Uterus (tissue), 3 donors: ENCODE measurements at regions not wholly inside any gene's neighbourhood (a gene's known extent, or its start where the extent isn't known, plus 50 kb on each side); places are given as distances from the start of the nearest gene placed in this dataset.
A peak's percentile ranks its signal among the peaks of the same experiment; 100 is the strongest.

Experiments used
- DNase-seq, 2 donors: peaks; one replicate each; pipeline ENCODE4 v3.0.0-alpha.2; 2019 to 2020
- H3K27ac ChIP-seq, 2 donors: fragments of 200-600 bp; sonication (generic); 1 replicate in 1 of 2; 2 replicates in 1 of 2; pipeline ENCODE4 v1.5.1; 2016 to 2018
- H3K27me3 ChIP-seq, 2 donors: fragments of 200-600 bp; sonication (generic); one replicate each; pipeline ENCODE4 v1.5.1; 2018 to 2019; ENCODE audit warnings: control low read depth in 1 of 2
- H3K36me3 ChIP-seq, 2 donors: fragments of 200-600 bp; sonication (generic); one replicate each; pipeline ENCODE4 v1.5.1; 2019; ENCODE audit warnings: control low read depth in 1 of 2
- H3K4me1 ChIP-seq, 2 donors: fragments of 200-600 bp; sonication (generic); one replicate each; pipeline ENCODE4 v1.5.1; 2018 to 2019; ENCODE audit warnings: control low read depth in 1 of 2
- H3K4me3 ChIP-seq, 2 donors: fragments of 200-600 bp; sonication (generic); 1 replicate in 1 of 2; 2 replicates in 1 of 2; pipeline ENCODE4 v1.5.1; 2018 to 2019; ENCODE audit warnings: mild to moderate bottlenecking in 1 of 2
- H3K9me3 ChIP-seq, 2 donors: fragments of 200-600 bp; sonication (generic); one replicate each; pipeline ENCODE4 v1.5.1; 2019; ENCODE audit warnings: control low read depth in 1 of 2
- POLR2A ChIP-seq, 2 donors: fragments of 450-650 bp; IDR thresholded peaks; one replicate each; pipeline ENCODE4 v1.6.1; 2016; ENCODE audit warnings: antibody characterized with exemption in 2 of 2, mild to moderate bottlenecking in 1 of 2, moderate library complexity in 1 of 2
- intact Hi-C: fragments of 100-400 bp; cut with DNase I; formaldehyde crosslinking; loops from one replicate; pipeline ENCODE4 v1.15.1; 2023; ENCODE audit warnings: low total_unique reads
- TF ChIP-seq, protein P1 (sequence below), 4 experiments: fragments of 200-600 bp in 2 of 4; fragments of 450-650 bp in 2 of 4; sonication (generic) in 2 of 4; IDR thresholded peaks; one replicate each; pipeline ENCODE4 v1.5.1; 2016 to 2019; ENCODE audit warnings: antibody characterized with exemption in 4 of 4, mild to moderate bottlenecking in 2 of 4, moderate library complexity in 1 of 4
- donor health status: DM: yes; HTN: yes; CAD: no.

GRCh38 chr2:228956701-228957474 is 314.2 kb downstream of the PID1 start:
- intact Hi-C loops: no loop called here
- peak in 1 of 2 donors; percentile 14 for DNase-seq
- no peaks in the 10 kb centered on the region for H3K4me1 ChIP-seq
- no peaks in the 10 kb centered on the region for H3K36me3 ChIP-seq
- no peak overlapping the region for H3K27ac ChIP-seq
- H3K4me3 ChIP-seq: no peak overlapping the region
- no peak for TF ChIP-seq POLR2A (IDR thresholded peaks at IDR 0.05)
- TF ChIP-seq, protein P1, sequence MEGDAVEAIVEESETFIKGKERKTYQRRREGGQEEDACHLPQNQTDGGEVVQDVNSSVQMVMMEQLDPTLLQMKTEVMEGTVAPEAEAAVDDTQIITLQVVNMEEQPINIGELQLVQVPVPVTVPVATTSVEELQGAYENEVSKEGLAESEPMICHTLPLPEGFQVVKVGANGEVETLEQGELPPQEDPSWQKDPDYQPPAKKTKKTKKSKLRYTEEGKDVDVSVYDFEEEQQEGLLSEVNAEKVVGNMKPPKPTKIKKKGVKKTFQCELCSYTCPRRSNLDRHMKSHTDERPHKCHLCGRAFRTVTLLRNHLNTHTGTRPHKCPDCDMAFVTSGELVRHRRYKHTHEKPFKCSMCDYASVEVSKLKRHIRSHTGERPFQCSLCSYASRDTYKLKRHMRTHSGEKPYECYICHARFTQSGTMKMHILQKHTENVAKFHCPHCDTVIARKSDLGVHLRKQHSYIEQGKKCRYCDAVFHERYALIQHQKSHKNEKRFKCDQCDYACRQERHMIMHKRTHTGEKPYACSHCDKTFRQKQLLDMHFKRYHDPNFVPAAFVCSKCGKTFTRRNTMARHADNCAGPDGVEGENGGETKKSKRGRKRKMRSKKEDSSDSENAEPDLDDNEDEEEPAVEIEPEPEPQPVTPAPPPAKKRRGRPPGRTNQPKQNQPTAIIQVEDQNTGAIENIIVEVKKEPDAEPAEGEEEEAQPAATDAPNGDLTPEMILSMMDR (IDR thresholded peaks at IDR 0.05): no peak
- no peaks in the 10 kb centered on the region for H3K9me3 ChIP-seq
- no peaks in the 10 kb centered on the region for H3K27me3 ChIP-seq

GRCh38 chr2:228949831-228950230 is 321.3 kb downstream of the PID1 start:
- no peak for TF ChIP-seq POLR2A (IDR thresholded peaks at IDR 0.05)
- TF ChIP-seq, protein P1 (IDR thresholded peaks at IDR 0.05): no peak
- Histone ChIP-seq H3K36me3 (no peaks in the 10 kb centered on the region), H3K4me1 (no peaks in the 10 kb centered on the region)

DNA sequence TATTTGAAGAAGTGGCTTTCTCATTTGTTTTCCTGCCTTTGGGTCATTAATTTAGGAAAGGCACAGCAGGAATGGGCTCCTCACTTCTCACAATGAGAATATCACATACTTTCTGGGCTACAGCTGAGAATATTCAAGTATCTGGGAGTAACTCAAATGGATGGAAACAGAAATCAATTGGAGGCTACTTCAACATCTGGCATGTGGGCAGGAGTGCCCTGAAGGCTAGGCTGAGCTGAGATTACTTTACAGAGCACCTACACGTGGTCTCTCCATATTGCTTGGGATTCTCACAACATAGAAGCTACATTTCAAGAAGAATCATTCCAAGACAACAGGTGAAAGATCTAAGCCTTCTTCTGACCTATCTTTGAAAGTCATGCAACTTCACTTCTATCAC is 325.4 kb downstream of the PID1 start:
- H3K27ac ChIP-seq: no peak overlapping the region
- DNase-seq: no peak
- intact Hi-C loops: no loop called here
- H3K4me1 ChIP-seq: no peaks in the 10 kb centered on the region
- no peaks in the 10 kb centered on the region for H3K36me3 ChIP-seq
- no peak overlapping the region for H3K4me3 ChIP-seq
- no peak for TF ChIP-seq POLR2A (IDR thresholded peaks at IDR 0.05)
- TF ChIP-seq, protein P1 (IDR thresholded peaks at IDR 0.05): no peak
- no peaks in the 10 kb centered on the region for H3K27me3 ChIP-seq
- no peaks in the 10 kb centered on the region for H3K9me3 ChIP-seq

More at GRCh38 chr2:228949831-228950230, 321.3 kb downstream of the PID1 start:
- no peak for DNase-seq
- Histone ChIP-seq H3K9me3 (no peaks in the 10 kb centered on the region), H3K27me3 (no peaks in the 10 kb centered on the region), H3K27ac (no peak overlapping the region), H3K4me3 (no peak overlapping the region)
- intact Hi-C loops: no loop called here

DNA sequence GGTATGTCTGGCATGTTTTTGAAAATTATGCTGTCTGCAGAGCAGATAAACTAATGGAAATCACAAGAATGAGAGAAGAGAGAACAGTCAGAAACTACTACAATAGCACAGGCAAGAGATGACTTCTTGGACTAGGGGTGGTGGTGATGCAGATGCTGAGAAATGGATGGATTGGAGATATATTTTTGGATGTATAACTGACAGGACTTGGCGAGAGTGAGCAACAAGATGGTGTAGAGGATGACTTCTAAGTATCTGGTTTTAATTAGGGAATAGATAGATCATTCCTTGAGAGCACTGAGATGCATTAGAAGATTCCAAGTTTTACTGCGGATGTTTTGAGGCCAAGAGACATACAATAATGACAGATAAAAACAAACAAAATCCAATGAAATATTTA is 328.2 kb downstream of the PID1 start:
- DNase-seq: no peak
- TF ChIP-seq, protein P1 (IDR thresholded peaks at IDR 0.05): no peak
- TF ChIP-seq POLR2A (IDR thresholded peaks at IDR 0.05): no peak
- no peak overlapping the region for H3K4me3 ChIP-seq

DNA sequence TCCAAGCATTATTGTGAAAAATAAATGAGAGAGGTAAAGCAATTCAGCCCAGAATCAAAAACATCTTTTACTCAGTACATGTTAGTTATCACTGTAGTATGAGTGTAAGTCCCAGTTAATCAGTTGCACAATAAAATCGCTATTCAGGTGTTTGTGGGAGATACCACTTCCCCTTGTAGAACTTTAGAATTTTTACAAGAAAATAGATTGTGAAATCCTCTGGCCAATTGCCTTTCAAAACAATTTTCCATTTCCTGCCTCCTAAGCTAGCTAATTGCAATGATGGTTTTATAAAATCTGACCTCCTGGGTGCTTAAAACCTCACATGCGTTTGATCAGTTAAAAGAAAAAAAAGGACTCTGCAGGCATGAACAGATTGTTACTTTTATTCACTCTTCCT is 332.5 kb downstream of the PID1 start:
- Histone ChIP-seq H3K4me3 (no peak overlapping the region), H3K36me3 (no peaks in the 10 kb centered on the region), H3K27ac (no peak overlapping the region), H3K27me3 (no peaks in the 10 kb centered on the region), H3K4me1 (no peaks in the 10 kb centered on the region), H3K9me3 (no peaks in the 10 kb centered on the region)
- intact Hi-C loops: no loop called here
- no peak for TF ChIP-seq POLR2A (IDR thresholded peaks at IDR 0.05)
- TF ChIP-seq, protein P1 (IDR thresholded peaks at IDR 0.05): no peak
- DNase-seq: no peak

More for the DNA sequence above, 328.2 kb downstream of the PID1 start:
- no peaks in the 10 kb centered on the region for H3K9me3 ChIP-seq
- intact Hi-C loops: no loop called here
- no peak overlapping the region for H3K27ac ChIP-seq
- H3K36me3 ChIP-seq: no peaks in the 10 kb centered on the region
- no peaks in the 10 kb centered on the region for H3K27me3 ChIP-seq
- H3K4me1 ChIP-seq: no peaks in the 10 kb centered on the region
